GM23248 (cell line): ENCODE measurements at regions not wholly inside any gene's neighbourhood (a gene's known extent, or its start where the extent isn't known, plus 50 kb on each side); places are given as distances from the start of the nearest gene placed in this dataset.

ENCODE experiments used
- EZH2 ChIP-seq: fragments of 200-600 bp; sonication (generic); IDR thresholded peaks from 2 replicates; pipeline ENCODE4 v1.6.1; 2018; ENCODE audit warnings: antibody characterized with exemption, mild to moderate bottlenecking; ENCODE audit not compliant: insufficient read depth, poor library complexity, severe bottlenecking
- EZH2phosphoT487 ChIP-seq: fragments of 200-600 bp; sonication (generic); IDR thresholded peaks from 2 replicates; pipeline ENCODE4 v1.6.1; 2018; ENCODE audit warnings: antibody characterized with exemption, moderate library complexity, mild to moderate bottlenecking, low read depth; ENCODE audit not compliant: insufficient read depth

DNA sequence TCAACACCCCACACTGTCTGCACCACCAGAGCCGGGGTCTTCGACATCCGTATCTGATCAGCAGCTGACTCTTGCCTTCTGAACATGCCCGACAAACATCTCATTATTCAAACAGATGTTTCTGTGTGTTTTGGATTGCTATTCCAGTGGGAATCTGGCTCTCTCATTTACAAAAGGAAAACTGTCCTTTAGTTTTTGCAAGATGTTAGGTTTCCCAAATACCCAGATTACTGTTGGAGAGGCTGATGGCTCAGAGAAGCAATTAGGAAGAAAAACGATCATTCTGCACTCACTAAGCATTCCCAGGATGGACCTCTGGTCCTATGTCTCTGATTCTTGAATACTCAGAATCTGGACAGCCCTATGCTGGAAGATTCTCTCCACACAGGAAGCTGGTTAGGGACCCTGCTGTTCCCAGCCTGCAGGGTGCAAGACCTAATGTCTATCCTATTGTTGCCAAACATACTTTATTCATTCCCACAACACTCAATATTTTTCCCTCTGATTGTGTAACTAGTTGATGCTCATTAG lies 532.9 kb downstream of the CDH26 start:
- no peak for TF ChIP-seq EZH2
- TF ChIP-seq EZH2phosphoT487: no peak
